GM13976 (cell line): ENCODE measurements at regions not wholly inside any gene's neighbourhood (a gene's known extent, or its start where the extent isn't known, plus 50 kb on each side); places are given as distances from the start of the nearest gene placed in this dataset.
"Not testable (repeated sequence)": the region's sequence is repeated elsewhere in the genome, so short reads cannot be mapped to it uniquely, and the experiment has no call there.

Experiments
- DNase-seq: peaks from one replicate; pipeline ENCODE4 v3.0.0; 2012; ENCODE audit warnings: low spot score
- in situ Hi-C: fragments of 300-500 bp; cut with MboI; formaldehyde crosslinking; loops from one replicate; pipeline ENCODE4 v1.12.0; 2022; ENCODE audit warnings: low sequenced_read_pairs, mixed read lengths, inconsistent platforms; ENCODE audit not compliant: unreplicated experiment
- TF ChIP-seq, protein P1 (sequence below): IDR thresholded peaks from 2 replicates; pipeline ENCODE4 v1.5.1; 2012; ENCODE audit warnings: borderline replicate concordance, mild to moderate bottlenecking; ENCODE audit not compliant: insufficient read depth; ENCODE audit errors: extremely low read depth, missing control alignments, control extremely low read depth

GRCh38 chr1:143672983-143673382 lies 298.8 kb downstream of the FAM72C start:
- TF ChIP-seq, protein P1, sequence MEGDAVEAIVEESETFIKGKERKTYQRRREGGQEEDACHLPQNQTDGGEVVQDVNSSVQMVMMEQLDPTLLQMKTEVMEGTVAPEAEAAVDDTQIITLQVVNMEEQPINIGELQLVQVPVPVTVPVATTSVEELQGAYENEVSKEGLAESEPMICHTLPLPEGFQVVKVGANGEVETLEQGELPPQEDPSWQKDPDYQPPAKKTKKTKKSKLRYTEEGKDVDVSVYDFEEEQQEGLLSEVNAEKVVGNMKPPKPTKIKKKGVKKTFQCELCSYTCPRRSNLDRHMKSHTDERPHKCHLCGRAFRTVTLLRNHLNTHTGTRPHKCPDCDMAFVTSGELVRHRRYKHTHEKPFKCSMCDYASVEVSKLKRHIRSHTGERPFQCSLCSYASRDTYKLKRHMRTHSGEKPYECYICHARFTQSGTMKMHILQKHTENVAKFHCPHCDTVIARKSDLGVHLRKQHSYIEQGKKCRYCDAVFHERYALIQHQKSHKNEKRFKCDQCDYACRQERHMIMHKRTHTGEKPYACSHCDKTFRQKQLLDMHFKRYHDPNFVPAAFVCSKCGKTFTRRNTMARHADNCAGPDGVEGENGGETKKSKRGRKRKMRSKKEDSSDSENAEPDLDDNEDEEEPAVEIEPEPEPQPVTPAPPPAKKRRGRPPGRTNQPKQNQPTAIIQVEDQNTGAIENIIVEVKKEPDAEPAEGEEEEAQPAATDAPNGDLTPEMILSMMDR, result no peak
- in situ Hi-C loops, result no loop called here
- DNase-seq, result no peak

GRCh38 chr1:143667730-143668129 lies 304.1 kb downstream of the FAM72C start:
- in situ Hi-C loops, result no loop called here
- DNase-seq, result no peak
- TF ChIP-seq, protein P1, result no peak

GRCh38 chr1:143666851-143667250 lies 304.9 kb downstream of the FAM72C start:
- TF ChIP-seq, protein P1, result no peak
- in situ Hi-C loops, result no loop called here

DNA sequence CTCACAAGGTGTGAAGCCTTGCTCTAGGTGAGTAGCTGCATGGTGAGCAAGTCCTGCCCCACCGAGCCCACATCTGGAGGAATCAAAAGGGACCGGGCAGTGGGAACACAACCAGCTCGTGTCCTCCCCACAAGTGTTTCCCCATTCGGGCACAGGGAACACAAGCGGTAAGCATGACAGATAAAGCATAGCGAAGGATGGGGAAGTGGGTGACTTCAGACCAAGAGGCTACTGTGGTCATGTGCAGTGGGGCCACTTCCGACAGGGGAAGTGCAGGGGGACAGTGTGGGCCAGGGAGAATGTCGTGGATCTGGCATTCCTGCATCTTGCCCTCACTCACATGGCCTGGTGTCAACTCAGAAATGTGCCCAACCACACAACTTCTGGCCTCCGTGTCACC lies 306.2 kb downstream of the FAM72C start:
- TF ChIP-seq, protein P1, result no peak
- in situ Hi-C loops, result no loop called here
- DNase-seq, result no peak

More at GRCh38 chr1:143666851-143667250, 304.9 kb downstream of the FAM72C start:
- DNase-seq, result no peak

DNA sequence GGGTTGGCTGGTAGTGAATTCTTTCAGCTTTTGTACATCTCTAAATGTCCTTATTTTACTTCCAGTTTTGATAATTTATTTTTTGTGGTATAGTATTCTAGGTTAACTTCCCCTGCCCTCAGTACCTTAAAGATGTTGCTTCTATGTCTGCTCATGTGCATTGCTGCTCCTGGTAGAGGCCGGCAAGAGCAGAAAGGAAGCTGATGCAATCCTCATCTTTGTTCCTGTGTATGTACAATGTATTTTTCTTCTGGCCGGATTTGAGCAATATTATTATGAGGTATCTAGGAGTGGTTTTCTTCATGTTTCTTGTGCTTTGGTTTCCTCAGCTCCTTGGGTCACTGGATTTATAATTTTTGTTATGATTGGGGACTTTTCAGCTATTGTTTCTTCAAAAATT lies 308.7 kb downstream of the FAM72C start:
- in situ Hi-C loops, DNase-seq: not testable (repeated sequence)

GRCh38 chr1:143661418-143662101 lies 310.2 kb downstream of the FAM72C start:
- no peak for DNase-seq
- in situ Hi-C loops, result no loop called here
- TF ChIP-seq, protein P1, result no peak

DNA sequence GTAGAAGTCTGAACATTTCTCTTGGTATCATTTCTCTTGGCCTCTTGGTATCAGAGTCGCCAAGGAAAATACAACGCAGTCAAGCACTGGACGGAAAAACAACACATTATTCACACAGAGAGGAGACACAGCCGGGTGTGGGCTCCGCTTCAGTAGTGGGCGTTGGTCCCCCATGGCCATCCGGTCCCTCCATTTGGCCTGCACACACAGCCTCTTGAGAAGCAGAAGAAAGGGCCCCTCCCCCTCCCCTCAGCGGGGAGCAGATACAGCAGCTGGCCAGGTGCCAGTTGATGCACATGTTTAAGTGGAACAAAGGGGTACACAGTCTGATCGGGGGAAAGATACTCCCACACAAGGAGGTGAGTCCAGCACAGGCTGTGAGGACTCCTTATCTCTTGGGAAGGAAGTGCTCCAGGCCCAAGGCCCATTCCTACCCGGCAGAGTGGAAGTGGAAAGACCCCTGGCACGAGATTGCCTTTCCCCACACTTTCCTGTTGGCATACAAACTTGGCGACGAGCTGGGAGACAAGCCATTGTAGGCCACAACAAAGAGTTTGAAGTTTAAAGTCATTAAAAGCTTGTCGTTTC lies 311.3 kb downstream of the FAM72C start:
- TF ChIP-seq, protein P1, result no peak
- DNase-seq, result no peak
- in situ Hi-C loops, result no loop called here
